Endothelial cell of umbilical vein (primary cell): ENCODE measurements at regions not wholly inside any gene's neighbourhood (a gene's known extent, or its start where the extent isn't known, plus 50 kb on each side); places are given as distances from the start of the nearest gene placed in this dataset.
A peak's percentile ranks its signal among the peaks of the same experiment; 100 is the strongest.

ENCODE experiments used
- CTCF ChIP-seq, 2 donors: IDR thresholded peaks; 1 replicate in 1 of 2; 2 replicates in 1 of 2; pipeline ENCODE4 v1.5.1; 2011; ENCODE audit warnings: low read length in 2 of 2, mild to moderate bottlenecking in 2 of 2, moderate library complexity in 2 of 2, control low read depth in 1 of 2, inconsistent platforms in 1 of 2, low read depth in 1 of 2; ENCODE audit not compliant: insufficient read depth in 1 of 2; ENCODE audit errors: extremely low read depth in 1 of 2
- EZH2 ChIP-seq: IDR thresholded peaks from 2 replicates; pipeline ENCODE4 v1.6.1; 2012; ENCODE audit warnings: borderline replicate concordance, low read depth, mild to moderate bottlenecking, moderate library complexity, low read length, inconsistent platforms; ENCODE audit not compliant: severe bottlenecking
- GATA2 ChIP-seq: IDR thresholded peaks from 2 replicates; pipeline ENCODE4 v1.7.0; 2011; ENCODE audit warnings: low read depth, mild to moderate bottlenecking, moderate library complexity, mixed read lengths, low read length; ENCODE audit not compliant: insufficient read length, insufficient read depth
- JUN ChIP-seq: IDR thresholded peaks from 2 replicates; pipeline ENCODE4 v1.6.1; 2011; ENCODE audit warnings: borderline replicate concordance, low read depth; ENCODE audit not compliant: insufficient read length, insufficient read depth
- MAX ChIP-seq: IDR thresholded peaks from 2 replicates; pipeline ENCODE4 v1.6.1; 2011; ENCODE audit not compliant: insufficient read depth, insufficient read length
- POLR2A ChIP-seq: IDR thresholded peaks from 2 replicates; pipeline ENCODE4 v1.6.1; 2012; ENCODE audit warnings: low read depth, mild to moderate bottlenecking, control low read depth, low read length
- POLR2AphosphoS5 ChIP-seq: IDR thresholded peaks from 2 replicates; pipeline ENCODE4 v1.6.1; 2012; ENCODE audit warnings: low read depth, mild to moderate bottlenecking, control low read depth, low read length, moderate library complexity; ENCODE audit not compliant: insufficient read depth

GRCh38 chr10:118407026-118407425 is 64.9 kb upstream of the FAM204A start:
- no peak for TF ChIP-seq CTCF (IDR thresholded peaks at IDR 0.05; ENCODE audit: extremely low read depth in 1 of 2, insufficient read depth in 1 of 2, low read depth in 1 of 2, low read length in 2 of 2)
- TF ChIP-seq EZH2 = no peak
- TF ChIP-seq POLR2AphosphoS5 = no peak
- TF ChIP-seq GATA2 = peak; percentile 21
- no peak for TF ChIP-seq POLR2A
- TF ChIP-seq JUN = no peak
- TF ChIP-seq MAX = no peak
